ENCODE measurements at regions not wholly inside any gene's neighbourhood (a gene's known extent, or its start where the extent isn't known, plus 50 kb on each side); places are given as distances from the start of the nearest gene placed in this dataset.

DNA sequence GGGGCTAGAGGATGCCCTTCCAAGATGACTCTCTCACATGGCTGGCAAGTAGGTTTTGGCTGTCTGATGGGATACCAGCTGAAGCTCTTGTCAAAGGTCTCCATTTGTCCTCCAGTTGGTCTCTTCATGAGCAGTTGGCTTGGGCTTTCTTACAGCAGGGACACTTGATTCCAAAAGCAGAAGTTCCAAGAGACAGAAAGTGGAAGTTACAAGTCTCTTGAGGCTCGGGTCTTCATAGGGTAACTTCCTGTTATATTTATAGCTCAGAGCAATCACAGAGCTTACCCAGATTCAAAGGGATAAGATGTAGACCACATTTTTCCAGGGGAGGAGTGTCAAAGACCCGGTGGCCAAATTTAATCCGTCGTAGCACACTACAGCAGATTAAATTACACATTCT lies 440.0 kb downstream of the RFC3 start:
- TF ChIP-seq GLIS3 (CRISPR knock-in tag; IDR thresholded peaks at IDR 0.05) (no peak), ZFP3 (CRISPR knock-in tag; IDR thresholded peaks at IDR 0.05) (no peak), ESRRG (CRISPR knock-in tag; IDR thresholded peaks at IDR 0.05) (no peak)
- no peak for ATAC-seq

DNA sequence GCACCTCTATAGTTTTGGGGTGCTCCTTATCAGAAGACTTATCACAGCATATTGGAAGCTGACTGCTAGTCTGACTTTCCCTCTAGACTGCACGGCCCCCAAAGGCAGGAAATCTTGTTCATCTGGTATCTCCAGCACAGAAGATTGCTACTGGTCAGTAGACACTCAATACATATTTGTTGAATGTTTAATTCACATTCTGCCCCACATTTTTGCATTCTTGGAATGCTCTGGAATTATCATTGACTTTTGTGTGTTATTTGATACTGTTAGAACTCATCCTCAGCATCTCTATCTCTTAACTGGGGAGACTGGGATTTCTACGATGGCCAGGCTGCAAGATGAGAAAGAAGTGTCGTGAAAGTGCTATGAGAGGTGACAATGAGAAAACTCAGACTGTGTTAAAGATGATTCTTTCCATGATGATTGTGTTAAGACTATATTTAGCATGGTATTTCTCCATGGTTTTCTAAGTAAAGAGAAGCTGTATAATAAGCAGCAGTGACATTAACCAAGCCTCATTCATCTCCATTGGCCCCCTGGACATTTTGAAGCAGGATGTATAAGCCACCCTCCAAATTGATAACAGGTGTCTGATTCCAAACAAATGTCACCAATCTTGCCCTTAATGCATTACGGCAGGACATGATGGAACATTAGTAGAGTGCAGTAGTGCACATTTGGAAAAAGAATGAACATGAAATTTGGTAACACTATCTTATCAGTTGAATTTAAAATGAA lies 440.9 kb downstream of the RFC3 start:
- ATAC-seq, result peak; percentile 90

DNA sequence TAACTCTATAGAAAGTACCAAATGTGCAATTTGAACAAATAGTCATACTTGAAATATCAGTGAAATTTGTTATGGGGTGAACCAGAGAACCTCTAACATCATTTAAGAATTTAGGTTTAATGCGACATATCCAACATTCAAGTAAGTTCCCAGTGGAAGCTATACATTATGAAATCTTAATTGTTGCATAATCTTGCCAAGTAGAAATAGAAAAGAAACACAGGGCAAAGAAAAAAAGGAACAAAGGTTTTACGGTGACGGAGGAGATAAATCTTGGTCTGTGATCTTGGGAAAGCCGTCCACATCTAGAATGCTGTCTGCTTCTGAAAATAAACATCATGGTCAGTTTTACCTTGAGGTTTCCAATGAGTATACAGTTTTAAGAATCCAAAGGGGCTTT lies 445.7 kb downstream of the RFC3 start:
- TF ChIP-seq ZFP30 (CRISPR knock-in tag; IDR thresholded peaks at IDR 0.05), result no peak
- TF ChIP-seq, protein P1, sequence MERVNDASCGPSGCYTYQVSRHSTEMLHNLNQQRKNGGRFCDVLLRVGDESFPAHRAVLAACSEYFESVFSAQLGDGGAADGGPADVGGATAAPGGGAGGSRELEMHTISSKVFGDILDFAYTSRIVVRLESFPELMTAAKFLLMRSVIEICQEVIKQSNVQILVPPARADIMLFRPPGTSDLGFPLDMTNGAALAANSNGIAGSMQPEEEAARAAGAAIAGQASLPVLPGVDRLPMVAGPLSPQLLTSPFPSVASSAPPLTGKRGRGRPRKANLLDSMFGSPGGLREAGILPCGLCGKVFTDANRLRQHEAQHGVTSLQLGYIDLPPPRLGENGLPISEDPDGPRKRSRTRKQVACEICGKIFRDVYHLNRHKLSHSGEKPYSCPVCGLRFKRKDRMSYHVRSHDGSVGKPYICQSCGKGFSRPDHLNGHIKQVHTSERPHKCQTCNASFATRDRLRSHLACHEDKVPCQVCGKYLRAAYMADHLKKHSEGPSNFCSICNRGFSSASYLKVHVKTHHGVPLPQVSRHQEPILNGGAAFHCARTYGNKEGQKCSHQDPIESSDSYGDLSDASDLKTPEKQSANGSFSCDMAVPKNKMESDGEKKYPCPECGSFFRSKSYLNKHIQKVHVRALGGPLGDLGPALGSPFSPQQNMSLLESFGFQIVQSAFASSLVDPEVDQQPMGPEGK (CRISPR knock-in tag; IDR thresholded peaks at IDR 0.05; ENCODE audit: borderline replicate concordance), result no peak
- no peak for TF ChIP-seq PPARA (CRISPR knock-in tag; IDR thresholded peaks at IDR 0.05; ENCODE audit: borderline replicate concordance)
- no peak for TF ChIP-seq ARNTL (CRISPR knock-in tag; IDR thresholded peaks at IDR 0.05; ENCODE audit: borderline replicate concordance, low read depth)
- TF ChIP-seq, protein P2, sequence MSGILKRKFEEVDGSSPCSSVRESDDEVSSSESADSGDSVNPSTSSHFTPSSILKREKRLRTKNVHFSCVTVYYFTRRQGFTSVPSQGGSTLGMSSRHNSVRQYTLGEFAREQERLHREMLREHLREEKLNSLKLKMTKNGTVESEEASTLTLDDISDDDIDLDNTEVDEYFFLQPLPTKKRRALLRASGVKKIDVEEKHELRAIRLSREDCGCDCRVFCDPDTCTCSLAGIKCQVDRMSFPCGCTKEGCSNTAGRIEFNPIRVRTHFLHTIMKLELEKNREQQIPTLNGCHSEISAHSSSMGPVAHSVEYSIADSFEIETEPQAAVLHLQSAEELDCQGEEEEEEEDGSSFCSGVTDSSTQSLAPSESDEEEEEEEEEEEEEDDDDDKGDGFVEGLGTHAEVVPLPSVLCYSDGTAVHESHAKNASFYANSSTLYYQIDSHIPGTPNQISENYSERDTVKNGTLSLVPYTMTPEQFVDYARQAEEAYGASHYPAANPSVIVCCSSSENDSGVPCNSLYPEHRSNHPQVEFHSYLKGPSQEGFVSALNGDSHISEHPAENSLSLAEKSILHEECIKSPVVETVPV (CRISPR knock-in tag; IDR thresholded peaks at IDR 0.05), result no peak
- TF ChIP-seq ZNF565 (CRISPR knock-in tag; conservative IDR thresholded peaks at IDR 0.05; ENCODE audit: low read depth), result no peak
- TF ChIP-seq, protein P3, sequence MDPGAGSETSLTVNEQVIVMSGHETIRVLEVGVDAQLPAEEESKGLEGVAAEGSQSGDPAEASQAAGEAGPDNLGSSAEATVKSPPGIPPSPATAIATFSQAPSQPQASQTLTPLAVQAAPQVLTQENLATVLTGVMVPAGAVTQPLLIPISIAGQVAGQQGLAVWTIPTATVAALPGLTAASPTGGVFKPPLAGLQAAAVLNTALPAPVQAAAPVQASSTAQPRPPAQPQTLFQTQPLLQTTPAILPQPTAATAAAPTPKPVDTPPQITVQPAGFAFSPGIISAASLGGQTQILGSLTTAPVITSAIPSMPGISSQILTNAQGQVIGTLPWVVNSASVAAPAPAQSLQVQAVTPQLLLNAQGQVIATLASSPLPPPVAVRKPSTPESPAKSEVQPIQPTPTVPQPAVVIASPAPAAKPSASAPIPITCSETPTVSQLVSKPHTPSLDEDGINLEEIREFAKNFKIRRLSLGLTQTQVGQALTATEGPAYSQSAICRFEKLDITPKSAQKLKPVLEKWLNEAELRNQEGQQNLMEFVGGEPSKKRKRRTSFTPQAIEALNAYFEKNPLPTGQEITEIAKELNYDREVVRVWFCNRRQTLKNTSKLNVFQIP (CRISPR knock-in tag; IDR thresholded peaks at IDR 0.05; ENCODE audit: borderline replicate concordance, low read depth), result no peak
- TF ChIP-seq ZFP3 (CRISPR knock-in tag; IDR thresholded peaks at IDR 0.05), result no peak
- no peak for ATAC-seq

More for the DNA sequence above, 440.9 kb downstream of the RFC3 start:
- TF ChIP-seq TCF4 (CRISPR knock-in tag; IDR thresholded peaks at IDR 0.05; ENCODE audit: borderline replicate concordance), result peak; percentile 59
- peak; percentile 36; the same call in 1 of the 2 replicates for TF ChIP-seq ISL1 (CRISPR knock-in tag; IDR thresholded peaks at IDR 0.05)
- no peak for TF ChIP-seq ZNF70 (CRISPR knock-in tag; IDR thresholded peaks at IDR 0.05)
- no peak for TF ChIP-seq ZFP30 (CRISPR knock-in tag; IDR thresholded peaks at IDR 0.05)
- TF ChIP-seq ZNF565 (CRISPR knock-in tag; conservative IDR thresholded peaks at IDR 0.05; ENCODE audit: low read depth), result no peak
- TF ChIP-seq, protein P4, sequence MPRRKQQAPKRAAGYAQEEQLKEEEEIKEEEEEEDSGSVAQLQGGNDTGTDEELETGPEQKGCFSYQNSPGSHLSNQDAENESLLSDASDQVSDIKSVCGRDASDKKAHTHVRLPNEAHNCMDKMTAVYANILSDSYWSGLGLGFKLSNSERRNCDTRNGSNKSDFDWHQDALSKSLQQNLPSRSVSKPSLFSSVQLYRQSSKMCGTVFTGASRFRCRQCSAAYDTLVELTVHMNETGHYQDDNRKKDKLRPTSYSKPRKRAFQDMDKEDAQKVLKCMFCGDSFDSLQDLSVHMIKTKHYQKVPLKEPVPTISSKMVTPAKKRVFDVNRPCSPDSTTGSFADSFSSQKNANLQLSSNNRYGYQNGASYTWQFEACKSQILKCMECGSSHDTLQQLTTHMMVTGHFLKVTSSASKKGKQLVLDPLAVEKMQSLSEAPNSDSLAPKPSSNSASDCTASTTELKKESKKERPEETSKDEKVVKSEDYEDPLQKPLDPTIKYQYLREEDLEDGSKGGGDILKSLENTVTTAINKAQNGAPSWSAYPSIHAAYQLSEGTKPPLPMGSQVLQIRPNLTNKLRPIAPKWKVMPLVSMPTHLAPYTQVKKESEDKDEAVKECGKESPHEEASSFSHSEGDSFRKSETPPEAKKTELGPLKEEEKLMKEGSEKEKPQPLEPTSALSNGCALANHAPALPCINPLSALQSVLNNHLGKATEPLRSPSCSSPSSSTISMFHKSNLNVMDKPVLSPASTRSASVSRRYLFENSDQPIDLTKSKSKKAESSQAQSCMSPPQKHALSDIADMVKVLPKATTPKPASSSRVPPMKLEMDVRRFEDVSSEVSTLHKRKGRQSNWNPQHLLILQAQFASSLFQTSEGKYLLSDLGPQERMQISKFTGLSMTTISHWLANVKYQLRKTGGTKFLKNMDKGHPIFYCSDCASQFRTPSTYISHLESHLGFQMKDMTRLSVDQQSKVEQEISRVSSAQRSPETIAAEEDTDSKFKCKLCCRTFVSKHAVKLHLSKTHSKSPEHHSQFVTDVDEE (CRISPR knock-in tag; IDR thresholded peaks at IDR 0.05), result peak; percentile 71; the same call in 1 of the 2 replicates
- no peak for TF ChIP-seq ZFP3 (CRISPR knock-in tag; IDR thresholded peaks at IDR 0.05)

DNA sequence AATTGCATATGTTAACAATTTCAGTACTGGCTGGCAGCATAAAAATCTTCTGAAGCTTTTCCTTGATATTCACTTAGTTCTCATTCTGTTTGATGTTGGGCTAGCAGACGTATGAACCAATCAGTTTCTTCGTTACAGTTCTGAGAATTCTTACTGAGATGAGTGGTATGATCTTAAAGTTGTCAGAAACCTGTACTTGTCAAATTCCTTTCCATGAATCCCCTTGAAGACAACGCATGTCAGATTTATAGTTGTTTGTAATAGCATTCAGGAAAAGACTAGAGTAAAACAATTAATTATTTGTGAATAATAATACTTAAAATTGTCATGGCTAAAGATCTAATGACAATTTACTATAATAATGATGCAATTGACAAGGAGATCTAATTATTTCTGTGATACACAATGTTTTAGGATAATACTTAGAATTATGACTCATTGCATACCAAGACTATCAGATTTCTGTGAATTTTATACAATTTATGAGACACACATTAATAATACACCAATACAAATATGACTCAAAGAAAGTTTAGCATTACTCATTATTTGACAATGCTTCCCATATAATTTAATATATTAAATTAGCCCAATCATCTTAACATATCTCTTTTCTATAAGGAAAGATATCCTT lies 447.2 kb downstream of the RFC3 start:
- peak; percentile 83 for ATAC-seq
- TF ChIP-seq, protein P5, sequence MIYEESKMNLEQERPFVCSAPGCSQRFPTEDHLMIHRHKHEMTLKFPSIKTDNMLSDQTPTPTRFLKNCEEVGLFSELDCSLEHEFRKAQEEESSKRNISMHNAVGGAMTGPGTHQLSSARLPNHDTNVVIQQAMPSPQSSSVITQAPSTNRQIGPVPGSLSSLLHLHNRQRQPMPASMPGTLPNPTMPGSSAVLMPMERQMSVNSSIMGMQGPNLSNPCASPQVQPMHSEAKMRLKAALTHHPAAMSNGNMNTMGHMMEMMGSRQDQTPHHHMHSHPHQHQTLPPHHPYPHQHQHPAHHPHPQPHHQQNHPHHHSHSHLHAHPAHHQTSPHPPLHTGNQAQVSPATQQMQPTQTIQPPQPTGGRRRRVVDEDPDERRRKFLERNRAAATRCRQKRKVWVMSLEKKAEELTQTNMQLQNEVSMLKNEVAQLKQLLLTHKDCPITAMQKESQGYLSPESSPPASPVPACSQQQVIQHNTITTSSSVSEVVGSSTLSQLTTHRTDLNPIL (CRISPR knock-in tag; IDR thresholded peaks at IDR 0.05; ENCODE audit: low read depth), result peak; percentile 96
- TF ChIP-seq ESRRG (CRISPR knock-in tag; IDR thresholded peaks at IDR 0.05) (no peak), ZNF8 (CRISPR knock-in tag; IDR thresholded peaks at IDR 0.05) (no peak), BACH2 (CRISPR knock-in tag; IDR thresholded peaks at IDR 0.05; ENCODE audit: borderline replicate concordance) (no peak), GLIS3 (CRISPR knock-in tag; IDR thresholded peaks at IDR 0.05) (no peak), RARB (CRISPR knock-in tag; IDR thresholded peaks at IDR 0.05) (no peak), ISL1 (CRISPR knock-in tag; IDR thresholded peaks at IDR 0.05) (peak; percentile 97), ZFP3 (CRISPR knock-in tag; IDR thresholded peaks at IDR 0.05) (no peak), ZNF565 (CRISPR knock-in tag; conservative IDR thresholded peaks at IDR 0.05; ENCODE audit: low read depth) (no peak), OSR1 (CRISPR knock-in tag; IDR thresholded peaks at IDR 0.05) (no peak), ARNTL (CRISPR knock-in tag; IDR thresholded peaks at IDR 0.05; ENCODE audit: borderline replicate concordance, low read depth) (no peak), ZNF70 (CRISPR knock-in tag; IDR thresholded peaks at IDR 0.05) (no peak)
- TF ChIP-seq, protein P3 (CRISPR knock-in tag; IDR thresholded peaks at IDR 0.05; ENCODE audit: borderline replicate concordance, low read depth), result no peak
- TF ChIP-seq, protein P1 (CRISPR knock-in tag; IDR thresholded peaks at IDR 0.05; ENCODE audit: borderline replicate concordance), result 0 out of 2 replicates have a peak, but pooled peaks have one; percentile 34

Measured in SK-N-SH treated with all-trans-retinoic acid at 6 μM for 48 hours (cell line).